Fibroblast of lung (primary cell): ENCODE measurements at regions not wholly inside any gene's neighbourhood (a gene's known extent, or its start where the extent isn't known, plus 50 kb on each side); places are given as distances from the start of the nearest gene placed in this dataset.

ENCODE experiments used
- DNase-seq, 2 donors: peaks; one replicate each; pipeline versions ENCODE4 v3.0.0 to v3.0.0-alpha.2; 2010; ENCODE audit warnings: low read depth in 2 of 2
- H2AFZ ChIP-seq: 2 replicates; pipeline ENCODE4 v1.5.1; 2012; ENCODE audit warnings: low read length, control low read depth, inconsistent platforms
- H3K27ac ChIP-seq: 2 replicates; pipeline ENCODE4 v1.5.1; 2011; ENCODE audit warnings: low read length, control low read depth; ENCODE audit not compliant: insufficient read depth
- H3K27me3 ChIP-seq: 2 replicates; pipeline ENCODE4 v1.5.1; 2011; ENCODE audit warnings: mild to moderate bottlenecking, low read length; ENCODE audit not compliant: control insufficient read depth, insufficient read depth
- H3K36me3 ChIP-seq: 2 replicates; pipeline ENCODE4 v1.5.1; 2011; ENCODE audit warnings: low read length; ENCODE audit not compliant: control insufficient read depth, insufficient read depth
- H3K4me1 ChIP-seq: 2 replicates; pipeline ENCODE4 v1.5.1; 2011; ENCODE audit warnings: low read length; ENCODE audit not compliant: control insufficient read depth, insufficient read depth; ENCODE audit errors: extremely low read depth
- H3K4me2 ChIP-seq: 2 replicates; pipeline ENCODE4 v1.5.1; 2011; ENCODE audit warnings: low read length, control low read depth; ENCODE audit not compliant: insufficient read depth; ENCODE audit errors: extremely low read depth
- H3K4me3 ChIP-seq, 4 experiments: fragments of 200-600 bp in 1 of 4; sonication (generic) in 1 of 4; replicated peaks in 1 of 4; 2 replicates each; pipeline ENCODE4 v1.5.1; 2011 to 2016; ENCODE audit warnings: low read length in 4 of 4, low read depth in 3 of 4, mild to moderate bottlenecking in 3 of 4, control low read depth in 2 of 4, inconsistent platforms in 1 of 4, mixed read lengths in 1 of 4; ENCODE audit not compliant: insufficient read depth in 1 of 4; ENCODE audit errors: control extremely low read depth in 1 of 4
- H3K79me2 ChIP-seq: 2 replicates; pipeline ENCODE4 v1.5.1; 2012; ENCODE audit warnings: mild to moderate bottlenecking, low read length, inconsistent platforms; ENCODE audit not compliant: control insufficient read depth, insufficient read depth
- H3K9ac ChIP-seq: 2 replicates; pipeline ENCODE4 v1.5.1; 2011; ENCODE audit warnings: mild to moderate bottlenecking, low read length, control low read depth; ENCODE audit not compliant: insufficient read depth
- H3K9me3 ChIP-seq: 2 replicates; pipeline ENCODE4 v1.5.1; 2012; ENCODE audit warnings: low read depth, low read length; ENCODE audit not compliant: control insufficient read depth, insufficient read depth
- H4K20me1 ChIP-seq: 2 replicates; pipeline ENCODE4 v1.5.1; 2011; ENCODE audit warnings: low read length; ENCODE audit not compliant: control insufficient read depth, insufficient read depth; ENCODE audit errors: extremely low read depth
- EZH2 ChIP-seq: IDR thresholded peaks from 2 replicates; pipeline ENCODE4 v1.5.1; 2012; ENCODE audit warnings: low read length, control low read depth, mild to moderate bottlenecking; ENCODE audit errors: missing control alignments
- TF ChIP-seq, protein P1 (sequence below), 2 donors: IDR thresholded peaks in 1 of 2; conservative IDR thresholded peaks in 1 of 2; 1 replicate in 1 of 2; 2 replicates in 1 of 2; pipeline ENCODE4 v1.5.1; 2011 to 2012; ENCODE audit warnings: low read length in 2 of 2, control low read depth in 1 of 2, inconsistent platforms in 1 of 2, low read depth in 1 of 2, mild to moderate bottlenecking in 1 of 2

DNA sequence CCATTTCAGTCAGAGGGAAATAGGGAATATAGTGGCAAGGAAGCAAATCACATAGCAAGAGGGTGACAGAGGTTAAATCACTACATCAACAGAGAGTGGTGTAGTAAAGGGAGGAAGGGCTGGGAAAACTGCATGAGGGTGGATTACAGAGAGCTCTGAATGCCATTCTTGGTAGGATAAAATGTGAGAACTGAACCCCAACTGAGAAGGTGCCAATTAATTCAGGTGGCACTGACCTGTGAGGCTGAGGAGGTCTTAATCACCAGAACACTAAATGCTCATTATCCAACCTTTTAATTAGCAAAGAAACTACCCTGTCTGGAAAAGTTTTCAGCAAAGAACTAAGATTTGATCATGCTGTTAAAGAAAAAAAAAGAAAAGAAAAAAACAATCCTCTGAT, 202.7 kb downstream of the LRRN1 start:
- Histone ChIP-seq H3K79me2 (no peaks in the 10 kb centered on the region), H3K9me3 (no peaks in the 10 kb centered on the region), H3K9ac (no peak overlapping the region), H3K4me2 (no peak overlapping the region), H3K27ac (no peak overlapping the region), H3K4me3 (no peak overlapping the region), H3K27me3 (no peaks in the 10 kb centered on the region), H3K4me1 (no peaks in the 10 kb centered on the region), H2AFZ (no peak overlapping the region), H3K36me3 (no peaks in the 10 kb centered on the region), H4K20me1 (no peaks in the 10 kb centered on the region)
- TF ChIP-seq, protein P1, sequence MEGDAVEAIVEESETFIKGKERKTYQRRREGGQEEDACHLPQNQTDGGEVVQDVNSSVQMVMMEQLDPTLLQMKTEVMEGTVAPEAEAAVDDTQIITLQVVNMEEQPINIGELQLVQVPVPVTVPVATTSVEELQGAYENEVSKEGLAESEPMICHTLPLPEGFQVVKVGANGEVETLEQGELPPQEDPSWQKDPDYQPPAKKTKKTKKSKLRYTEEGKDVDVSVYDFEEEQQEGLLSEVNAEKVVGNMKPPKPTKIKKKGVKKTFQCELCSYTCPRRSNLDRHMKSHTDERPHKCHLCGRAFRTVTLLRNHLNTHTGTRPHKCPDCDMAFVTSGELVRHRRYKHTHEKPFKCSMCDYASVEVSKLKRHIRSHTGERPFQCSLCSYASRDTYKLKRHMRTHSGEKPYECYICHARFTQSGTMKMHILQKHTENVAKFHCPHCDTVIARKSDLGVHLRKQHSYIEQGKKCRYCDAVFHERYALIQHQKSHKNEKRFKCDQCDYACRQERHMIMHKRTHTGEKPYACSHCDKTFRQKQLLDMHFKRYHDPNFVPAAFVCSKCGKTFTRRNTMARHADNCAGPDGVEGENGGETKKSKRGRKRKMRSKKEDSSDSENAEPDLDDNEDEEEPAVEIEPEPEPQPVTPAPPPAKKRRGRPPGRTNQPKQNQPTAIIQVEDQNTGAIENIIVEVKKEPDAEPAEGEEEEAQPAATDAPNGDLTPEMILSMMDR (conservative IDR thresholded peaks at IDR 0.05 in 1 of 2, IDR thresholded peaks at IDR 0.05 in 1 of 2; ENCODE audit: low read depth in 1 of 2, low read length in 2 of 2) = no peak
- TF ChIP-seq EZH2 = no peak
- no peak for DNase-seq

DNA sequence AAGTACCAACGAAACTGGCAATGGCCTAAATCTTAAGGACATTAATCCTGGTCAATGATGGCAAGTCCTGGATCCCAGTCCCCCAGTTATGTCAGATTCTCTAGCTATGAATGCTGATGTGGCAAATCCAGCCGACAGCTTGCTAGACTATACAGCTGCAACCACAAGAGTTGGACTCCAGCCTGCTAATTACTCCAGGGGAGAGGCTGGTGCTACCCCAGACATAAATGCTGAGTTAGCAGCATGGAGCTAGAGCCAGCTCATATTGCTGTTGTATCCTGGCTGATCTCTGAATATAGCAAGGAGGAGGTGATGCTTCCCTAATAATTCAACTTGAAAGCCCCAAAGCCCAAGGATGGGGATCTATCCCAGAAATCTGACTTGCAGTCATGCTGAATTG, 207.1 kb downstream of the LRRN1 start:
- peak in 1 of 2 donors; percentile 5 for DNase-seq
- Histone ChIP-seq H3K9me3 (no peaks in the 10 kb centered on the region), H2AFZ (no peak overlapping the region), H3K79me2 (no peaks in the 10 kb centered on the region), H4K20me1 (no peaks in the 10 kb centered on the region), H3K9ac (no peak overlapping the region), H3K4me2 (no peak overlapping the region), H3K27me3 (no peaks in the 10 kb centered on the region), H3K36me3 (no peaks in the 10 kb centered on the region), H3K4me1 (no peaks in the 10 kb centered on the region), H3K4me3 (no peak overlapping the region), H3K27ac (no peak overlapping the region)
- no peak for TF ChIP-seq EZH2
- TF ChIP-seq, protein P1 (conservative IDR thresholded peaks at IDR 0.05 in 1 of 2, IDR thresholded peaks at IDR 0.05 in 1 of 2; ENCODE audit: low read depth in 1 of 2, low read length in 2 of 2) = no peak

DNA sequence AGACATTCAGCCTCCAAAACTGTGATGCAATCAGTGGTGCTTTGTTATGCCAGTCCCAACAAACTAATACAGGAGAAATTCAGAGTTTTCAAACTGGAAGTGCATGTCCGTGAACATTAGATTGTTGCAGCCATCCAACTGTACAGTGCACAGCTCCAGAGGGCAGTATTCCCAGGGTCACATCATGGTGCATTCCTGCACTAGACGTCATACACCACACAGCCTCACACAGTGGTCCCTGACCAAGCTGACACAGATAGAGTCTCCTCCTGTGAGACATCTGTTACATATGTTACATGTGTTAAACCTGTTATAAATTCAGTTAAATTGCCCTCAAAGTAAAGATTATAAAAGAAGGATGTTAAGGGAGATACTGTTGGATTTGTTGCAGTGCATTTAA, 209.0 kb downstream of the LRRN1 start:
- no peaks in the 10 kb centered on the region for H3K36me3 ChIP-seq
- no peaks in the 10 kb centered on the region for H3K79me2 ChIP-seq
- H3K9ac ChIP-seq = no peak overlapping the region
- no peak for DNase-seq
- no peaks in the 10 kb centered on the region for H3K4me1 ChIP-seq
- TF ChIP-seq EZH2 = no peak
- TF ChIP-seq, protein P1 (conservative IDR thresholded peaks at IDR 0.05 in 1 of 2, IDR thresholded peaks at IDR 0.05 in 1 of 2; ENCODE audit: low read depth in 1 of 2, low read length in 2 of 2) = no peak
- no peak overlapping the region for H3K4me3 ChIP-seq
- H4K20me1 ChIP-seq = no peaks in the 10 kb centered on the region
- H3K27me3 ChIP-seq = no peaks in the 10 kb centered on the region
- H3K9me3 ChIP-seq = no peaks in the 10 kb centered on the region
- H3K4me2 ChIP-seq = no peak overlapping the region
- H2AFZ ChIP-seq = no peak overlapping the region
- no peak overlapping the region for H3K27ac ChIP-seq
